ENCODE measurements at regions not wholly inside any gene's neighbourhood (a gene's known extent, or its start where the extent isn't known, plus 50 kb on each side); places are given as distances from the start of the nearest gene placed in this dataset.

DNA sequence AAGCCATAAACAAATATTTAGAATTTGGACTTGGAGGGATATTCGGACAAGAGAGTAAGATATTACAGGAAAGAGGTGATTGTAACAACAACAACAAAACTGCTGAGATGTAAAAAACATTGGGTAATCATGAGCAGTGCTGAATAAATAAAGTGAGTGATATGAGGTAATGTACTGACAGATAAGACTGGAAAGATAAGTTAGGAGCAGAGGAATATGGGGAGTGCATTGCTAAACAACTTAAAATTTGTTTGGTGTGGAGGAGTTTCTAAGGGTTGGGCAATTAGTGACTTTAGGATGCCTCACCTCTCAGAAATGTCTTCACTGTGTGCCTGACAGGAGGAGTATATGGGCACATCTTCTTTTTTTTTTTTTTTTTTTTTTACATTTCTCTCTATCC lies 637.8 kb upstream of the GRIA3 start:
- 58% methylated on average over 1 of the region's 1 CpG for WGBS (ENCODE audit: insufficient coverage, insufficient replicate concordance, low lambda C conversion rate, missing lambda C conversion rate)
- Histone ChIP-seq H3K36me3 (ENCODE audit: control insufficient read depth in 2 of 2, insufficient read depth in 2 of 2, low read length in 1 of 2) (no peaks in the 10 kb centered on the region), H2AFZ (ENCODE audit: control insufficient read depth, low read depth, low read length) (no peak overlapping the region), H3K27me3 (replicated peaks in 1 of 2; ENCODE audit: control insufficient read depth in 2 of 2, insufficient read depth in 2 of 2, low read length in 1 of 2) (no peaks in the 10 kb centered on the region), H3K9ac (ENCODE audit: control insufficient read depth, insufficient read depth, low read length) (no peak overlapping the region), H3K4me3 (no peak overlapping the region), H3K27ac (ENCODE audit: control insufficient read depth, insufficient read depth) (no peak overlapping the region), H3K9me3 (replicated peaks; ENCODE audit: control insufficient read depth, insufficient read depth, low read length) (no peaks in the 10 kb centered on the region), H3K79me2 (ENCODE audit: control insufficient read depth, insufficient read depth, low read length) (no peaks in the 10 kb centered on the region), H3K4me1 (ENCODE audit: control insufficient read depth, insufficient read depth, low read length) (no peaks in the 10 kb centered on the region), H3K4me2 (ENCODE audit: control insufficient read depth, insufficient read depth) (no peak overlapping the region), H4K20me1 (ENCODE audit: control insufficient read depth, insufficient read depth) (no peaks in the 10 kb centered on the region)
- no peak for ATAC-seq
- BruUV-seq (replicated peaks): no TSS peak
- no peak for DNase-seq (ENCODE audit: low read depth, low spot score)
- POLR2A ChIA-PET: no interaction called here
- FAIRE-seq: no peak
- SMC1A ChIA-PET (ENCODE audit: uncharacterized antibody, unreplicated experiment): no interaction called here
- intact Hi-C loops (cut with micrococcal nuclease; ENCODE audit: unreplicated experiment) (no loop called here), in situ Hi-C loops (cut with MboI) (no loop called here)
- CTCF ChIA-PET: no interaction called here
- TF ChIP-seq KLF5 (IDR thresholded peaks at IDR 0.05; ENCODE audit: partially characterized antibody) (no peak), RB1 (IDR thresholded peaks at IDR 0.05; ENCODE audit: borderline replicate concordance) (no peak), TAF1 (IDR thresholded peaks at IDR 0.05; ENCODE audit: borderline replicate concordance, low read depth, low read length) (no peak), SMAD1 (IDR thresholded peaks at IDR 0.05; ENCODE audit: low read depth, partially characterized antibody) (no peak), MTA3 (IDR thresholded peaks at IDR 0.05; ENCODE audit: borderline replicate concordance, low read length) (no peak), RAD51 (IDR thresholded peaks at IDR 0.05) (no peak), ZBED1 (IDR thresholded peaks at IDR 0.05; ENCODE audit: borderline replicate concordance) (no peak), GATAD2B (conservative IDR thresholded peaks at IDR 0.05; ENCODE audit: low read depth) (no peak), HDAC2 (IDR thresholded peaks at IDR 0.05) (no peak), SP1 (IDR thresholded peaks at IDR 0.05; ENCODE audit: low read depth, low read length) (no peak), CBFB (IDR thresholded peaks at IDR 0.05; ENCODE audit: low read depth) (no peak), GABPA (IDR thresholded peaks at IDR 0.05; ENCODE audit: low read depth) (no peak), ZNF384 (IDR thresholded peaks at IDR 0.05; ENCODE audit: borderline replicate concordance, low read depth, low read length) (no peak), KAT2A (conservative IDR thresholded peaks at IDR 0.05; ENCODE audit: control insufficient read depth, low read depth, low read length) (no peak)
- TF ChIP-seq, protein P1, sequence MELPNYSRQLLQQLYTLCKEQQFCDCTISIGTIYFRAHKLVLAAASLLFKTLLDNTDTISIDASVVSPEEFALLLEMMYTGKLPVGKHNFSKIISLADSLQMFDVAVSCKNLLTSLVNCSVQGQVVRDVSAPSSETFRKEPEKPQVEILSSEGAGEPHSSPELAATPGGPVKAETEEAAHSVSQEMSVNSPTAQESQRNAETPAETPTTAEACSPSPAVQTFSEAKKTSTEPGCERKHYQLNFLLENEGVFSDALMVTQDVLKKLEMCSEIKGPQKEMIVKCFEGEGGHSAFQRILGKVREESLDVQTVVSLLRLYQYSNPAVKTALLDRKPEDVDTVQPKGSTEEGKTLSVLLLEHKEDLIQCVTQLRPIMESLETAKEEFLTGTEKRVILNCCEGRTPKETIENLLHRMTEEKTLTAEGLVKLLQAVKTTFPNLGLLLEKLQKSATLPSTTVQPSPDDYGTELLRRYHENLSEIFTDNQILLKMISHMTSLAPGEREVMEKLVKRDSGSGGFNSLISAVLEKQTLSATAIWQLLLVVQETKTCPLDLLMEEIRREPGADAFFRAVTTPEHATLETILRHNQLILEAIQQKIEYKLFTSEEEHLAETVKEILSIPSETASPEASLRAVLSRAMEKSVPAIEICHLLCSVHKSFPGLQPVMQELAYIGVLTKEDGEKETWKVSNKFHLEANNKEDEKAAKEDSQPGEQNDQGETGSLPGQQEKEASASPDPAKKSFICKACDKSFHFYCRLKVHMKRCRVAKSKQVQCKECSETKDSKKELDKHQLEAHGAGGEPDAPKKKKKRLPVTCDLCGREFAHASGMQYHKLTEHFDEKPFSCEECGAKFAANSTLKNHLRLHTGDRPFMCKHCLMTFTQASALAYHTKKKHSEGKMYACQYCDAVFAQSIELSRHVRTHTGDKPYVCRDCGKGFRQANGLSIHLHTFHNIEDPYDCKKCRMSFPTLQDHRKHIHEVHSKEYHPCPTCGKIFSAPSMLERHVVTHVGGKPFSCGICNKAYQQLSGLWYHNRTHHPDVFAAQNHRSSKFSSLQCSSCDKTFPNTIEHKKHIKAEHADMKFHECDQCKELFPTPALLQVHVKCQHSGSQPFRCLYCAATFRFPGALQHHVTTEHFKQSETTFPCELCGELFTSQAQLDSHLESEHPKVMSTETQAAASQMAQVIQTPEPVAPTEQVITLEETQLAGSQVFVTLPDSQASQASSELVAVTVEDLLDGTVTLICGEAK (IDR thresholded peaks at IDR 0.05; ENCODE audit: borderline replicate concordance): no peak
- TF ChIP-seq, protein P2, sequence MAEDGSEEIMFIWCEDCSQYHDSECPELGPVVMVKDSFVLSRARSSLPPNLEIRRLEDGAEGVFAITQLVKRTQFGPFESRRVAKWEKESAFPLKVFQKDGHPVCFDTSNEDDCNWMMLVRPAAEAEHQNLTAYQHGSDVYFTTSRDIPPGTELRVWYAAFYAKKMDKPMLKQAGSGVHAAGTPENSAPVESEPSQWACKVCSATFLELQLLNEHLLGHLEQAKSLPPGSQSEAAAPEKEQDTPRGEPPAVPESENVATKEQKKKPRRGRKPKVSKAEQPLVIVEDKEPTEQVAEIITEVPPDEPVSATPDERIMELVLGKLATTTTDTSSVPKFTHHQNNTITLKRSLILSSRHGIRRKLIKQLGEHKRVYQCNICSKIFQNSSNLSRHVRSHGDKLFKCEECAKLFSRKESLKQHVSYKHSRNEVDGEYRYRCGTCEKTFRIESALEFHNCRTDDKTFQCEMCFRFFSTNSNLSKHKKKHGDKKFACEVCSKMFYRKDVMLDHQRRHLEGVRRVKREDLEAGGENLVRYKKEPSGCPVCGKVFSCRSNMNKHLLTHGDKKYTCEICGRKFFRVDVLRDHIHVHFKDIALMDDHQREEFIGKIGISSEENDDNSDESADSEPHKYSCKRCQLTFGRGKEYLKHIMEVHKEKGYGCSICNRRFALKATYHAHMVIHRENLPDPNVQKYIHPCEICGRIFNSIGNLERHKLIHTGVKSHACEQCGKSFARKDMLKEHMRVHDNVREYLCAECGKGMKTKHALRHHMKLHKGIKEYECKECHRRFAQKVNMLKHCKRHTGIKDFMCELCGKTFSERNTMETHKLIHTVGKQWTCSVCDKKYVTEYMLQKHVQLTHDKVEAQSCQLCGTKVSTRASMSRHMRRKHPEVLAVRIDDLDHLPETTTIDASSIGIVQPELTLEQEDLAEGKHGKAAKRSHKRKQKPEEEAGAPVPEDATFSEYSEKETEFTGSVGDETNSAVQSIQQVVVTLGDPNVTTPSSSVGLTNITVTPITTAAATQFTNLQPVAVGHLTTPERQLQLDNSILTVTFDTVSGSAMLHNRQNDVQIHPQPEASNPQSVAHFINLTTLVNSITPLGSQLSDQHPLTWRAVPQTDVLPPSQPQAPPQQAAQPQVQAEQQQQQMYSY (CRISPR knock-in tag; IDR thresholded peaks at IDR 0.05): no peak
- TF ChIP-seq, protein P3, sequence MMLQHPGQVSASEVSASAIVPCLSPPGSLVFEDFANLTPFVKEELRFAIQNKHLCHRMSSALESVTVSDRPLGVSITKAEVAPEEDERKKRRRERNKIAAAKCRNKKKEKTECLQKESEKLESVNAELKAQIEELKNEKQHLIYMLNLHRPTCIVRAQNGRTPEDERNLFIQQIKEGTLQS (IDR thresholded peaks at IDR 0.05; ENCODE audit: borderline replicate concordance, extremely low read depth, low read depth, low read length): no peak
- RAD21 ChIA-PET (ENCODE audit: unreplicated experiment): no interaction called here

All from GM12878 (cell line).